Astrocyte (in vitro differentiated cells and primary cell): ENCODE measurements at regions not wholly inside any gene's neighbourhood (a gene's known extent, or its start where the extent isn't known, plus 50 kb on each side); places are given as distances from the start of the nearest gene placed in this dataset.
A peak's percentile ranks its signal among the peaks of the same experiment; 100 is the strongest.

Experiments used
- DNase-seq: peaks from one replicate; pipeline ENCODE4 v3.0.0-alpha.2; 2010; ENCODE audit warnings: low read depth
- FAIRE-seq: peaks from 2 replicates; lab custom pipeline; 2011; peaks lifted over from hg19 to GRCh38; lab: Jason Lieb, UNC
- H2AFZ ChIP-seq: 2 replicates; pipeline ENCODE4 v1.6.0; 2012; ENCODE audit warnings: low read depth, low read length, inconsistent platforms
- H3K27ac ChIP-seq: 2 replicates; pipeline ENCODE4 v1.5.1; 2011; ENCODE audit warnings: low read depth, low read length, inconsistent platforms
- H3K27me3 ChIP-seq: 2 replicates; pipeline ENCODE4 v1.6.0; 2011; ENCODE audit warnings: low read length, inconsistent platforms; ENCODE audit not compliant: insufficient read depth
- H3K36me3 ChIP-seq: 2 replicates; pipeline ENCODE4 v1.5.1; 2011; ENCODE audit warnings: low read length, inconsistent platforms; ENCODE audit not compliant: insufficient read depth
- H3K4me1 ChIP-seq: 2 replicates; pipeline ENCODE4 v1.5.1; 2011; ENCODE audit warnings: low read length, inconsistent platforms; ENCODE audit not compliant: insufficient read depth
- H3K4me2 ChIP-seq: 2 replicates; pipeline ENCODE4 v1.6.0; 2012; ENCODE audit warnings: low read length, inconsistent platforms
- H3K4me3 ChIP-seq: 2 replicates; pipeline ENCODE4 v1.5.1; 2011; ENCODE audit warnings: low read depth, mild to moderate bottlenecking, low read length, inconsistent platforms; ENCODE audit not compliant: insufficient read depth
- H3K79me2 ChIP-seq: 2 replicates; pipeline ENCODE4 v1.6.0; 2012; ENCODE audit warnings: mild to moderate bottlenecking, low read length, inconsistent platforms; ENCODE audit not compliant: insufficient read depth
- H3K9ac ChIP-seq: 2 replicates; pipeline ENCODE4 v1.6.0; 2012; ENCODE audit warnings: mild to moderate bottlenecking, low read length, inconsistent platforms
- H3K9me3 ChIP-seq: 2 replicates; pipeline ENCODE4 v1.5.1; 2012; ENCODE audit warnings: low read depth, mild to moderate bottlenecking, low read length, inconsistent platforms; ENCODE audit not compliant: insufficient read depth
- H4K20me1 ChIP-seq: 2 replicates; pipeline ENCODE4 v1.6.0; 2012; ENCODE audit warnings: low read length, inconsistent platforms; ENCODE audit not compliant: insufficient read depth
- H3K27ac Mint-ChIP-seq: one replicate; pipeline ENCODE4 v1.8.0; 2021; ENCODE audit warnings: mild to moderate bottlenecking, mixed read lengths; ENCODE audit not compliant: unreplicated experiment
- H3K27me3 Mint-ChIP-seq: one replicate; pipeline ENCODE4 v1.8.0; 2021; ENCODE audit warnings: low read depth, mixed read lengths; ENCODE audit not compliant: unreplicated experiment
- H3K36me3 Mint-ChIP-seq: one replicate; pipeline ENCODE4 v1.8.0; 2021; ENCODE audit warnings: low read depth, mixed read lengths; ENCODE audit not compliant: unreplicated experiment
- H3K4me1 Mint-ChIP-seq: one replicate; pipeline ENCODE4 v1.8.0; 2021; ENCODE audit warnings: low read depth, mixed read lengths; ENCODE audit not compliant: unreplicated experiment
- H3K4me3 Mint-ChIP-seq: one replicate; pipeline ENCODE4 v1.8.0; 2021; ENCODE audit warnings: mild to moderate bottlenecking, moderate library complexity, mixed read lengths; ENCODE audit not compliant: unreplicated experiment
- H3K9me3 Mint-ChIP-seq: one replicate; pipeline ENCODE4 v1.8.0; 2021; ENCODE audit warnings: mild to moderate bottlenecking, mixed read lengths; ENCODE audit not compliant: unreplicated experiment
- CTCF ChIP-seq: IDR thresholded peaks from 2 replicates; pipeline ENCODE4 v1.5.1; 2011; ENCODE audit warnings: low read depth, mild to moderate bottlenecking, inconsistent platforms, low read length, moderate library complexity; ENCODE audit not compliant: insufficient read depth
- EZH2 ChIP-seq: IDR thresholded peaks from 2 replicates; pipeline ENCODE4 v1.6.1; 2012; ENCODE audit warnings: mild to moderate bottlenecking, low read length, inconsistent platforms; ENCODE audit not compliant: insufficient read depth

GRCh38 chr1:14015917-14016316 is 315.9 kb downstream of the PRDM2 start:
- no peaks in the 10 kb centered on the region for H3K9me3 Mint-ChIP-seq

DNA sequence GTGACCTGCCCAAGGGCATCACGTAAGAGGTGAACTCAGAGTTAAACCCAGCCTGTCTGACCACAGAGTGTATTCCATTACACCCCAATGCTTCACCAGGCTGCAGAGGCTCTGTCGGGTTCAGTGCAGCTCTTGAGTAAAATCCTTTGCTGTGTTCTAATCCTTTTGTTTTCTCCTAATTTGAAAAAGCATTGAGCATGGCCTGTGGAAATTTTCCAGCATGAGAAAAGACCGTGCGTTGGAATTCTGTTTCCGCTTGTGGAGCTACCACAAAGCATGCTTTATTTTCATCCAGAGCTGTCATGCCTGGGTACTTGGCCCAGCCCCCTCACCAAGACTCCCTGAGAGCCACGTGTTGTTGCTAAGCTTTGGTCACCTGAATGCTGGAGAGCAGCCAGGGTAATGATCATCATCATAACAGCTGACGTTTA is 317.6 kb downstream of the PRDM2 start:
- H3K4me3 Mint-ChIP-seq = no peak overlapping the region
- Histone ChIP-seq H4K20me1 (no peaks in the 10 kb centered on the region), H2AFZ (peak overlapping the region; percentile 18), H3K9ac (no peak overlapping the region), H3K36me3 (no peaks in the 10 kb centered on the region), H3K4me1 (no peaks in the 10 kb centered on the region), H3K27me3 (no peaks in the 10 kb centered on the region), H3K4me3 (no peak overlapping the region), H3K4me2 (no peak overlapping the region), H3K27ac (no peak overlapping the region), H3K79me2 (no peaks in the 10 kb centered on the region), H3K9me3 (no peaks in the 10 kb centered on the region)
- TF ChIP-seq CTCF (no peak), EZH2 (no peak)
- H3K27me3 Mint-ChIP-seq = no peaks in the 10 kb centered on the region
- no peak overlapping the region for H3K27ac Mint-ChIP-seq
- H3K36me3 Mint-ChIP-seq = peaks cover 1% of the 10 kb centered on the region
- FAIRE-seq = no peak
- H3K9me3 Mint-ChIP-seq = no peaks in the 10 kb centered on the region
- H3K4me1 Mint-ChIP-seq = peaks cover 9% of the 10 kb centered on the region
- no peak for DNase-seq

More at GRCh38 chr1:14015917-14016316, 315.9 kb downstream of the PRDM2 start:
- Histone ChIP-seq H3K27ac (no peak overlapping the region), H3K9me3 (no peaks in the 10 kb centered on the region), H3K27me3 (no peaks in the 10 kb centered on the region), H2AFZ (no peak overlapping the region), H3K4me3 (no peak overlapping the region), H3K9ac (no peak overlapping the region), H4K20me1 (no peaks in the 10 kb centered on the region), H3K36me3 (no peaks in the 10 kb centered on the region), H3K4me1 (no peaks in the 10 kb centered on the region), H3K79me2 (no peaks in the 10 kb centered on the region), H3K4me2 (no peak overlapping the region)
- no peak for TF ChIP-seq EZH2
- TF ChIP-seq CTCF = no peak
- Mint-ChIP-seq H3K27me3 (peaks cover 5% of the 10 kb centered on the region), H3K27ac (no peak overlapping the region), H3K4me1 (peaks cover 9% of the 10 kb centered on the region), H3K36me3 (peaks cover 1% of the 10 kb centered on the region), H3K4me3 (no peak overlapping the region)
- FAIRE-seq = no peak
- DNase-seq = no peak

DNA sequence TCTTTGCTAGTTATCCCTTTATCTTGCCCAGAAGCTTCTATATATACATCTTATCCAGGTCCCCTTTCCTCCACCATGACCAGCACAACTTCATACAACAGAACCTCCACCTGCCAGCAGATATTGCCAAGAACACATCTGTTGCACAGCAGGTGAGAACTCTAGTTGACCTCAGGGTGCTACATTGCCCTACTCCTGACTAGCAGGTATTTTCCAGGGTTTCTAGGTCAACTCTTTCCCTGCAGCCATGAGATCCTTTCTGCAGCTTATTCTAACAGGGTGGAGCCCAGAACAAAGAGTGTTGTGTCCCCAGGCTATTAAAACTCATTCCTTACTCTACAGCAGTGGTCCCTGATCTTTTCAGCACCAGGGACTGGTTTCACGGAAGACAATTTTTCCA is 319.5 kb downstream of the PRDM2 start:
- H3K27me3 Mint-ChIP-seq = peaks cover 5% of the 10 kb centered on the region
- DNase-seq (no peak), FAIRE-seq (no peak)
- Histone ChIP-seq H3K4me3 (no peak overlapping the region), H3K4me1 (no peaks in the 10 kb centered on the region), H3K36me3 (no peaks in the 10 kb centered on the region), H3K27me3 (no peaks in the 10 kb centered on the region), H2AFZ (no peak overlapping the region), H3K4me2 (no peak overlapping the region), H3K79me2 (no peaks in the 10 kb centered on the region), H4K20me1 (no peaks in the 10 kb centered on the region), H3K9me3 (no peaks in the 10 kb centered on the region), H3K9ac (no peak overlapping the region), H3K27ac (no peak overlapping the region)
- TF ChIP-seq CTCF = no peak
- no peak for TF ChIP-seq EZH2
- H3K4me3 Mint-ChIP-seq = no peak overlapping the region
- H3K4me1 Mint-ChIP-seq = peaks cover 9% of the 10 kb centered on the region
- peaks cover 1% of the 10 kb centered on the region for H3K36me3 Mint-ChIP-seq
- H3K9me3 Mint-ChIP-seq = no peaks in the 10 kb centered on the region
- no peak overlapping the region for H3K27ac Mint-ChIP-seq
